OCI-M1 (cell line): ENCODE measurements at regions not wholly inside any gene's neighbourhood (a gene's known extent, or its start where the extent isn't known, plus 50 kb on each side); places are given as distances from the start of the nearest gene placed in this dataset.
A peak's percentile ranks its signal among the peaks of the same experiment; 100 is the strongest.
"Not testable (repeated sequence)": the region's sequence is repeated elsewhere in the genome, so short reads cannot be mapped to it uniquely, and the experiment has no call there.

Experiments
- DNase-seq: peaks from one replicate; lab custom pipeline; 2025; lab: John Stamatoyannopoulos, UW

GRCh38 chr6:168852376-168852884, 401.2 kb downstream of the THBS2 start:
- no peak for DNase-seq

GRCh38 chr6:168851460-168852375, 401.9 kb downstream of the THBS2 start:
- peak; percentile 74 for DNase-seq

GRCh38 chr6:168850027-168850736, 403.5 kb downstream of the THBS2 start:
- not testable (repeated sequence) for DNase-seq

GRCh38 chr6:168849459-168849858, 404.2 kb downstream of the THBS2 start:
- no peak for DNase-seq

- DNase-seq = no peak
These were observed 404.8 kb downstream of the THBS2 start for GRCh38 chr6:168848797-168849196.

GRCh38 chr6:168844821-168845609, 404.0 kb downstream of the SMOC2 start:
- no peak for DNase-seq

GRCh38 chr6:168842632-168843212, 401.7 kb downstream of the SMOC2 start:
- not testable (repeated sequence) for DNase-seq

- no peak for DNase-seq
These were observed 400.8 kb downstream of the SMOC2 start for GRCh38 chr6:168841609-168842278.

- DNase-seq = not testable (repeated sequence)
These were observed 399.9 kb downstream of the SMOC2 start for GRCh38 chr6:168840932-168841331.

- DNase-seq = not testable (repeated sequence)
These were observed 399.3 kb downstream of the SMOC2 start for GRCh38 chr6:168840299-168840698.

GRCh38 chr6:168838037-168838399, 397.0 kb downstream of the SMOC2 start:
- no peak for DNase-seq

- DNase-seq = no peak
These were observed 396.5 kb downstream of the SMOC2 start for GRCh38 chr6:168837254-168838036.

GRCh38 chr6:168835991-168836390, 395.0 kb downstream of the SMOC2 start:
- DNase-seq = no peak

GRCh38 chr6:168834801-168835200, 393.8 kb downstream of the SMOC2 start:
- DNase-seq = no peak

- no peak for DNase-seq
These were observed 393.1 kb downstream of the SMOC2 start for GRCh38 chr6:168834042-168834587.

GRCh38 chr6:168828800-168829199, 387.8 kb downstream of the SMOC2 start:
- DNase-seq = no peak

GRCh38 chr6:168828035-168828434, 387.1 kb downstream of the SMOC2 start:
- DNase-seq = no peak

- DNase-seq = no peak
These were observed 386.5 kb downstream of the SMOC2 start for GRCh38 chr6:168827586-168827871.

GRCh38 chr6:168826726-168827585, 386.0 kb downstream of the SMOC2 start:
- no peak for DNase-seq

- no peak for DNase-seq
These were observed 385.1 kb downstream of the SMOC2 start for GRCh38 chr6:168826078-168826390.
